SK-N-DZ (cell line): ENCODE measurements at regions not wholly inside any gene's neighbourhood (a gene's known extent, or its start where the extent isn't known, plus 50 kb on each side); places are given as distances from the start of the nearest gene placed in this dataset.

Experiments used
- DNase-seq: peaks from one replicate; pipeline ENCODE4 v3.0.0-alpha.2; 2015; ENCODE audit warnings: low spot score

- no peak for DNase-seq
Measured at GRCh38 chr2:220678943-220679342, 893.2 kb downstream of the EPHA4 start.

GRCh38 chr2:220682616-220683015, 889.5 kb downstream of the EPHA4 start:
- DNase-seq, result no peak

DNA sequence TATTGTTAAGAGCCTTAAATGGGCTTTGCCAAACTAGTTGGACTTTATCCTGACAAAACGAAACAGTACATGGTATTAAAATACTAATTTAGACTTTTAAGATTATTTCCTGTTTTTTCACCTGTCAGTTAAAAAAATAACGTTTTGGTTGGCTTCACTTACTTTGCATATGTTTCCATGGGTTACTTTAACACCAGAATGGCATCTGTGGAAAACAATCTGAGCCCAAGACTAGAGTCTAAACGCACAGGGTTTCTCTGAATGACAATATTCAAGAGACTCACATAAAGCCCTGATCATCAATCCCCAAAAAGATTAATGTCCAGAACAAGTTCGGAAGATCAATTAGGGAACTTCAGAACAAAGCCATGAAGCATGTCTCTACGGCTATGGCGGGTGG, 888.0 kb downstream of the EPHA4 start:
- no peak for DNase-seq

DNA sequence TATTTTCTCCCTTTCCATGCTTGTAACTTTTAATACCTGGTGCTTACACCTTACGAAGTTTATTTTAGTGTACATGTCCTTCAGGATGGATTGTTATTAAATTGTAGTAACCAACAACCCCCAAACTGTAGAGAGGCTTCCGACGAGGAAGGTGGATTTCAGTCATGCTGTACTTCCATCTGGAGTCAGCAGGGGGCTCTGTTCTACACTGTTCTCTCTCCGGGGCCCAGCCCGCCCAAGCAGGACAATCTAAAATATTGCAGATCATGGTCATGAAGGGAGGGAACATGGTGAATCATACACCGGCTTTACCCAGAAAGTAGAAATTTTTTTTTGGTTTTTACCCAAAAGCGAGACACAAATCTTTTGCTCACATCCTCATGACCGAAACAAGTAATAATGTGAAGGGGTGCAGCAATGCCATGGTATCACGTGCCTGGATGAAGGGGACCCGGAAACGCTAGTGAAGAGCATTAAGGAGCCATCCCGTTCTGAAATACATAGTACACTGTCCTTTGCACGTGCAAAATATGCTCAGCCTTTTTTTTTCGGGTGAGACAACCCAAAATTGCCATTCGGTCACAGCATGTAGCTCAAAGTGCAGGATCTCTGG, 884.8 kb downstream of the EPHA4 start:
- peak; percentile 29 for DNase-seq

DNA sequence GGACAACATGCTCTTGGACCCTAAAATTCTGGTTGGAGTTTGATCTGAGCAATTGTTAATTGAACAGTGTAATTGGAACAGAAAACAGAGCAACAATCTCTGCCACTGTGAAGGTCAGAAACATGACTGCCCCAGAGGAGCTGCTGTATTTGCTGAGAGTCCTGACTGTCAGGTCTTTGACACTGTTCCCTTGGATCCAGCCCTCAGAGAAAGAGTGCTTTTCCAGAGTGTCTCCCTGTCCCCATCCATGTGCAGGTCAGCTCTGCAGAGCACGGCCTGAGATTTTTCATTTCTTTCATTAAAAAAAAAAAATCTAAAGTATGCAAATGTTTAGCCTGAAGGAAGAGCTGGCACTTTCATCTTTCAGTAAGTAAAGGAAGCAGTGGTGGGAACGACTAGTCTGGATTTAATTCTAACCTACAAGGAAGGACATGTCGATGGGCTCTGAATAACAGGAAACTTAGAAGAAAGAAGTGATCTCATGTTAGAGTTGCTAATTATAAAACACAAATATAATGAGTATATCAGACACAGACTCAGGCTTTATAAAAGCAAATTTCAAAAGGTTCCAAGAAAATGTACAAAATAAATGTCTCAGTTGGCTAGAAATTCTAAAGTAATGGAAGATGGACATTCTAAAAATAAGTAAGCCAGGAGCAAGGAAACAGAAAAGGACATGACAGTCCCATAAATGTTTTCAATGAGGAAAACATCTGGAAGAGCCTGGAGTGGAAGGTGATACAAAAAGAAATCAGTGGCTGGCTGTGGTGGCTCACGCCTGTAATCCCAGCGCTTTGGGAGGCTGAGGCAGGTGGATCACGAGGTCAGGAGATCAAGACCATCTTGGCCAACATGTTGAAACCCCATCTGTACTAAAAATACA, 876.5 kb downstream of the EPHA4 start:
- DNase-seq, result no peak

GRCh38 chr2:220696280-220696669, 875.8 kb downstream of the EPHA4 start:
- no peak for DNase-seq

DNA sequence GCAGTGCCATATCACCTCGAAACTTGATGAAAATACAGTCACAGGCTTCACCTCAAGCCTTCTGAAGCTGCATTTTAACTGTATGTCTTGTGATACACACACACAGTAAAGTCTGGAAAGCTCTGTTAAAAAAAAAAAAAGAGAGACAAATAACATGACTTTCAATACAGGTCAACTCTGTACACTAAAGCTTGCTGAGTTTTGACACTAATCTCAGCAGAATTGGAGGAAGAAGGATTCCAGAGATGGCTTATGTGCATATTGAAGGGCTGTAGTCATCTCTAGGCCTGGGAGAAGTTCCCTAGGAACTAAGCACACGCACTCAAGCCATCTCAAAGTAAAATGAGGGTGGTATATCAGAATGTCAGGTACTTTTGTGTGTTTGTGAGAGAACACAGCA, 875.1 kb downstream of the EPHA4 start:
- no peak for DNase-seq

GRCh38 chr2:220701115-220701514, 871.0 kb downstream of the EPHA4 start:
- no peak for DNase-seq

DNA sequence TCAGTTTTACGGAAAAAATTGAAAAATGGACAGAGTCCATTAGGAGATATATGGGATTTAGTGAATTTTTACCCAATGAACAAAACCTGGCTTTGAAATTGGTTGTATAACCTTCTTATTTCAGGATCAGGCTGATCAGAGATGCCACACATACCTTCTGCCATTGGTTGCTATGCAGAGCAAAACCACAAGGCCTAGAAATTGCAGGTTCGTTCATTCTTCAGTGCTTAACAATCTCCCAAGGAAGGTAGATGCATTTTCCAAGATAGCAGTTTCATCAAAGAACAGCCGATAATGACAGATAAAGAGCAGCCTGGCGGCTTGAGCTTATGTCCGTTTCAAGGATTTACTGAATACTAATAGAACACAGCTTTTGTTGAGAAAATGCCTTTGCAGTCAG, 868.8 kb downstream of the EPHA4 start:
- DNase-seq, result no peak

DNA sequence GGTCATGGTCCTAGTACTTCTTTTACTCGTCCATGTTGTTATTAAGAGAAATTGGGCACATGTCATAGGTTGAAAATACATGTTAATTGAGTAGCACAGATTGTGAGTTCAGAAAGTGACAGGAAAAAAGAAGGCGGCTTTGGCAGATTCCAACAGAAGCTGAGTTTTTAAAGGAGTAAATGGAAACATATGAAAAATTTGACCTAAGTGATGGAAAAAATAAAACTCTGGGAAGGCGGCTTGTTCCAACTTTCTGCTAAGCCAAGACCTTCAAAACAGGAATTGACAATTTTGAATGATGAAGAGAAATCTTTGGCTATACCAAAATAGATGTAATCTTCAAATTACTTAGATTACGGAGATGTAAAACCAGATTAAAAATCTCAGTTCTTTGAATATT, 868.0 kb downstream of the EPHA4 start:
- no peak for DNase-seq

GRCh38 chr2:220704810-220705209, 867.3 kb downstream of the EPHA4 start:
- DNase-seq, result no peak

- DNase-seq, result no peak
Measured at GRCh38 chr2:220705678-220706077, 866.4 kb downstream of the EPHA4 start.

DNA sequence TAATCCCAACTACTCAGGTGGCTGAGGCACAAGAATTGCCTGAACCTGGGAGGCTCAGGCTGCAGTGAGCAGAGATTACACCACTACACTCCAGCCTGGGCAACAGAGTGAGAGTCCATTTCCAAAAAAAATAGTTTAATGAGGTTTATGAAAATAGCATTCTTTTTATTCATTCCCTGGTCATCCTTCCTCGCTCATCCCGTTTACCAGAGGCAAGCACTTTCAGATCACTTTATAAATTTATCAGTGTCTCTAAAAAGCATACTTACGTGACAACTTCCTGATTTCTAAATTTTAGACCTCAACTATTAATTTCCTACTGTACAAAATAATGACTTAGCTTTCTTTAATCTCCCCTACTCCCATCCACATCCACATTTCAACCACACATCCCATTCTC, 864.8 kb downstream of the EPHA4 start:
- no peak for DNase-seq

- DNase-seq, result no peak
Measured at GRCh38 chr2:220708366-220708765, 863.7 kb downstream of the EPHA4 start.

DNA sequence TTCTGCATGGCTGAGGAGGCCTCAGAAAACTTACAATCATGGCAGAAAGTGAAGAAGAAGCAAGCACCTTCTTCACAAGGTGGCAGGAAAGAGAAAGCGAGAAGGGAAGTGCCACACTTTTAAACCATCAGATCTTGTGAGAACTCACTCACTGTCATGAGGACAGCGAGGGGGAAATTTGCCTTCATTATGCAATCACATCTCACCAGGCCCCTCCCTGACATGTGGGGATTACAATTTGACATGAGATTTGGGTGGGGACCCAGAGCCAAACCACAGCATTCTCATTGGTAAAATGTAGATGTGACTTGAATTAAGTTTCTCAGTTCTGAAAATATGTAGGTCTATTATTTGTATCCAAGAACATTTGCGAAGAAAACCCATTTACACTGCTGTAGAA, 854.8 kb downstream of the EPHA4 start:
- no peak for DNase-seq

- DNase-seq, result no peak
Measured at GRCh38 chr2:220736778-220737177, 835.3 kb downstream of the EPHA4 start.

DNA sequence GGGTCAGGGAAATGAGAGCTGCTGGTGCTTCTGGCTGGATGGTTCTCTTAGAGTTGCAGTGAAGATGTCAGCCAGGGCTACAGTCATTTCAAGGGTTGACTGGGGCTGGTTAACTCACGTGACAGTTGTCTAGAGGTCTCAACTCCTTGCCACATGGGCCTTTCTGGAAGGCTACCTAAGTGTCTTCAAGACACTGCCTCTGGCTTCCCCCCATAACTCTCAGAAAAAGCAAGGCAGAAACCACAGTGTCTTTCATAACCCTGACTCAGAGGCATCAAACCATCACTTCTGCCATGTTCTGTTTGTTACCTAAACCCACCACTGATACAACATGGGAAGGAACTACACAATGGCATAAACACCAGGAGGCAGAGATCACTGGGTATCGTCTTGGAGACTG, 828.9 kb downstream of the EPHA4 start:
- DNase-seq, result no peak

DNA sequence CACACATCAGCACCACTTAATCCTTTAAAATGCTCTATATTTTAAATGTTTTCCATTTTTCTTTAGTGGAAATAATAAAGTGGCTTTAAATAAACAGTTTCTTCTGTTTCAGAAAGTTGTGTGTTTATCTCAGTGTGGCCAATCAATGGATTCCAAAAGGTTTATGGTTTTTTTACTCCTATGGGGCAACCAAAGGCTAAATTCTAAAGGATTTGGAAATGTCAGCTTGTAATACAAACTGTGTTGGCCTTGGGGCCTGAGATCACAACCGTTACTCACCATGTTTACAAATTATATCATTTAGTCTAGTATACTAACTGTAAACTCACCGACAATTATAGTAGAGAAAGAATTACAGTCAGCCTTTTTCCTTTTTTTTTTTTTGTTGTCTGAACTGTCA, 827.2 kb downstream of the EPHA4 start:
- no peak for DNase-seq

DNA sequence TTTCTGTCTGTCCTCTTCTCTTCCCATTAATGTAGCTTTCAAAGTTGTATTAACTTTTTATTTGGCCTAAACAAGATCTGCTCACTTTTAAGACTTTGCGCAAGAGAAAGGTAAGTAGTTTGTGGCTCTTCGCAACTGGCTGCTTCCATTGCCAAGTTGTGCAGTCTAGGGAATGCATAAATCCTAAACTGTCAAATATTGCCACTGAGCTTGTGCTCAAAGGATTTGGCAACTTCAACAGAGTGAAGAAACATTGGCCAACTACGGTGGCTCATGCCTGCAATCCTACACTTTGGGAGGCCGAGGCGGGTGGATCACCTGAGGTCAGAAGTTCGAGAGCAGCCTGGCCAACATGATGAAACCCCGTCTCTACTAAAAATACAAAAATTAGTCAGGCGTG, 826.4 kb downstream of the EPHA4 start:
- no peak for DNase-seq

DNA sequence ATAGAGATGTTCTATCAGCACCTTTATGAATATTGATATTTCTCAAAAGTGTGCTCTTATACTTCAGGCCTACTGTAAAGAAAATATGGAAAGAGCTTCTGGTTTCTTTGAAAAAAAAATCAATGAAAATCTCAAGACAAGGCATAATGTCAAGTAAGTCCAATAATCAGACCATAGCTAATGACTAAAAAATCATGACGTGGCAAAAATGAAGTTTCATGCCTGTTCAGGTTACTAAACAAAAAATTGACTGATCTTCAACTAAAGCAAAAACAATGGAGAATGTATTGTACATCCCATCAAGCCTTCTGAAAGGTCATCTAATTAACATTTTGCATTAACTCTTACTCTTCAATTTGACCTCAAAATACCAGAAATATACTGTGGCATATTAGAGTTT, 824.4 kb downstream of the EPHA4 start:
- DNase-seq, result no peak

GRCh38 chr2:220748875-220749479, 823.1 kb downstream of the EPHA4 start:
- no peak for DNase-seq

DNA sequence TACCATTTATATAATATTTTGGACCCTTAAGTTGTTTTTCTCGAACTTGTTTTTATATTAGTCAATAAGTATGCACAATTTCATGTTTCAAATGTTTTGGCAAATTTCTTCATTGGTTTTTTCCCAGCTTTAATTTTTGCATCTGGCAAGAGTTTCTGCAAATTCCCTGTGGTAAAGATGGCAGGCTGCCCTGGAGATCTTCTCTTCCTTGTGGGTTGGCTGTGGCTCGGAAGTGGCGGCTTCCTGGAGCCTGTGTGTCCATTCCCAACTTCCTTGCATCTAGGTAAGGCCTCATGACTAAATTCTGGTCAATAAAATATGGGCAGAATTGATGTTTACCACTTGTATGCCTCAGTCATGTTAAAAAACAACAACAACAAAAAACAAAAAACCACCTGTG, 818.6 kb downstream of the EPHA4 start:
- no peak for DNase-seq

DNA sequence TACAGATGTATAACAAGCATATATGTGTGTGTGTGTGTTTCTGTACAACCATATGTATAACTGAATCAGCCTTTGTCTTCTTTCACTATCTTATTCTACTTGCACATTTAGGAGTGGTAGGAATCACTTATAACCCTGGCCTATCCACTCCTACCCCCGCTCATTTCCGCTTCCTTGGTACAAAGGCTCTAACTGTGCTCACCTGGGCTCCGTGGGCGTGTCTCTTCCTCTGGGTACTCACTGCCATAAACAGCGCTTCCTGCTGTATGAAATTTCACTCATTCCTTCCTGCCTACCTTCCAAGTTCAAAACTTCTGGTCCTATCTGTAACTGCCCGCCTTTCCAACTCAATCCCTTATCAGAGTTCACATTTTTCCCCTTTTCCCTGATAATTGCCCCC, 815.5 kb downstream of the EPHA4 start:
- no peak for DNase-seq
